IMR-90 (cell line): ENCODE measurements at regions not wholly inside any gene's neighbourhood (a gene's known extent, or its start where the extent isn't known, plus 50 kb on each side); places are given as distances from the start of the nearest gene placed in this dataset.

Experiments used
- ATAC-seq: fragments of 200-7000 bp; cut with Tn5 transposase; 2 replicates; pipeline ENCODE4 v1.9.1; 2020; ENCODE audit warnings: low read depth, mild to moderate bottlenecking, moderate library complexity
- BruUV-seq: library from RNA; stranded (reverse); fragments of 400-500 nt; replicated peaks from 2 replicates; lab custom pipeline; 2021; lab: Mats Ljungman, UMichigan
- CTCF ChIA-PET: fragments of 300-600 bp; formaldehyde crosslinking; extraction: SDS; loops from one replicate; lab custom pipeline; 2021; ENCODE audit warnings: antibody characterized with exemption; lab: Yijun Ruan, JAX
- POLR2A ChIA-PET: fragments of 300-600 bp; sonication (Branson Sonifier 250); formaldehyde crosslinking; loops from one replicate; lab custom pipeline; 2022; ENCODE audit warnings: antibody characterized with exemption; ENCODE audit not compliant: unreplicated experiment; lab: Charles Lee
- DNase-seq: peaks from one replicate; pipeline ENCODE4 v3.0.0; 2013
- H2AFZ ChIP-seq: replicated peaks from 2 replicates; pipeline ENCODE3; 2013; ENCODE audit warnings: low read length, mild to moderate bottlenecking; ENCODE audit not compliant: poor library complexity
- H2AK5ac ChIP-seq: 2 replicates; pipeline ENCODE4 v1.6.1; 2013; ENCODE audit warnings: low read depth, low read length, inconsistent platforms
- H2AK9ac ChIP-seq: replicated peaks from 2 replicates; pipeline ENCODE3; 2013; ENCODE audit warnings: mild to moderate bottlenecking, low read depth, low read length, moderate library complexity; ENCODE audit not compliant: poor library complexity
- H2BK120ac ChIP-seq: 2 replicates; pipeline ENCODE4 v1.6.1; 2013; ENCODE audit warnings: low read depth, low read length, inconsistent platforms
- H2BK15ac ChIP-seq: 3 replicates; pipeline ENCODE4 v1.6.1; 2013; ENCODE audit warnings: low read depth, low read length, inconsistent platforms
- H2BK20ac ChIP-seq: 2 replicates; pipeline ENCODE4 v1.6.1; 2013; ENCODE audit warnings: low read depth, mild to moderate bottlenecking, inconsistent platforms, low read length, moderate library complexity
- H2BK5ac ChIP-seq: 2 replicates; pipeline ENCODE4 v1.6.1; 2013; ENCODE audit warnings: mild to moderate bottlenecking, low read depth, low read length, inconsistent platforms; ENCODE audit not compliant: poor library complexity, severe bottlenecking
- H3K14ac ChIP-seq: replicated peaks from 2 replicates; pipeline ENCODE4 v1.6.1; 2013; ENCODE audit warnings: low read depth, low read length, inconsistent platforms
- H3K18ac ChIP-seq: 2 replicates; pipeline ENCODE4 v1.6.1; 2013; ENCODE audit warnings: low read depth, low read length, control low read depth
- H3K23ac ChIP-seq: 2 replicates; pipeline ENCODE4 v1.6.1; 2013; ENCODE audit warnings: low read depth, low read length, inconsistent platforms
- H3K27ac ChIP-seq: 2 replicates; pipeline ENCODE4 v1.5.1; 2013; ENCODE audit warnings: mild to moderate bottlenecking, control low read depth, low read length; ENCODE audit not compliant: insufficient read depth
- H3K27me3 ChIP-seq: 2 replicates; pipeline ENCODE4 v1.6.1; 2013; ENCODE audit warnings: low read length; ENCODE audit not compliant: control insufficient read depth, insufficient read depth
- H3K36me3 ChIP-seq: 2 replicates; pipeline ENCODE4 v1.6.1; 2013; ENCODE audit warnings: low read length, mixed read lengths; ENCODE audit not compliant: control insufficient read depth, insufficient read depth
- H3K4ac ChIP-seq: 2 replicates; pipeline ENCODE4 v1.6.1; 2013; ENCODE audit warnings: low read depth, low read length, inconsistent platforms
- H3K4me1 ChIP-seq: 2 replicates; pipeline ENCODE4 v1.6.1; 2013; ENCODE audit warnings: low read length, mixed read lengths; ENCODE audit not compliant: control insufficient read depth, insufficient read depth
- H3K4me2 ChIP-seq: 2 replicates; pipeline ENCODE4 v1.6.1; 2013; ENCODE audit warnings: low read depth, mild to moderate bottlenecking, control low read depth, low read length, moderate library complexity
- H3K4me3 ChIP-seq: 2 replicates; pipeline ENCODE4 v1.5.1; 2013; ENCODE audit warnings: low read depth, mild to moderate bottlenecking, control low read depth, low read length, moderate library complexity; ENCODE audit not compliant: insufficient read depth
- H3K56ac ChIP-seq: 2 replicates; pipeline ENCODE4 v1.6.1; 2013; ENCODE audit warnings: low read length, inconsistent platforms; ENCODE audit not compliant: insufficient read depth; ENCODE audit errors: extremely low read depth
- H3K79me1 ChIP-seq, 2 experiments: 2 replicates each; pipeline ENCODE4 v1.6.1; 2013; ENCODE audit warnings: low read length in 2 of 2, inconsistent platforms in 1 of 2, low read depth in 1 of 2
- H3K9ac ChIP-seq: 2 replicates; pipeline ENCODE4 v1.6.1; 2013; ENCODE audit warnings: low read depth, low read length, control low read depth
- H3K9me1 ChIP-seq: 2 replicates; pipeline ENCODE4 v1.6.1; 2013; ENCODE audit warnings: low read length, inconsistent platforms; ENCODE audit not compliant: insufficient read depth
- H3K9me3 ChIP-seq: 2 replicates; pipeline ENCODE4 v1.6.1; 2013; ENCODE audit warnings: low read length; ENCODE audit not compliant: control insufficient read depth, insufficient read depth
- H4K20me1 ChIP-seq: 2 replicates; pipeline ENCODE4 v1.6.1; 2013; ENCODE audit warnings: low read length, inconsistent platforms; ENCODE audit not compliant: insufficient read depth
- H4K5ac ChIP-seq: 2 replicates; pipeline ENCODE4 v1.6.1; 2013; ENCODE audit warnings: mild to moderate bottlenecking, low read depth, low read length, control low read depth
- H4K8ac ChIP-seq, 2 experiments: 2 replicates each; pipeline ENCODE4 v1.6.1; 2013; ENCODE audit warnings: low read depth in 2 of 2, low read length in 2 of 2, control low read depth in 1 of 2, inconsistent platforms in 1 of 2
- H4K91ac ChIP-seq: 2 replicates; pipeline ENCODE4 v1.6.1; 2013; ENCODE audit warnings: low read depth, low read length, inconsistent platforms; ENCODE audit not compliant: insufficient read depth
- BHLHE40 ChIP-seq: fragments of 150-350 bp; IDR thresholded peaks from 2 replicates; pipeline ENCODE4 v1.6.1; 2016; ENCODE audit warnings: mild to moderate bottlenecking, low read depth, low read length
- CEBPB ChIP-seq: IDR thresholded peaks from 2 replicates; pipeline ENCODE4 v1.6.1; 2012; ENCODE audit warnings: low read depth, low read length, improper control_type of control experiment
- CHD1 ChIP-seq: IDR thresholded peaks from 2 replicates; pipeline ENCODE4 v1.6.1; 2012; ENCODE audit warnings: low read depth, low read length, improper control_type of control experiment
- FOS ChIP-seq: fragments of 150-350 bp; IDR thresholded peaks from 2 replicates; pipeline ENCODE4 v1.6.1; 2016; ENCODE audit warnings: low read depth, low read length
- MAFK ChIP-seq: IDR thresholded peaks from 2 replicates; pipeline ENCODE4 v1.6.1; 2012; ENCODE audit warnings: low read depth, low read length, improper control_type of control experiment
- MAZ ChIP-seq: IDR thresholded peaks from 2 replicates; pipeline ENCODE4 v1.6.1; 2012; ENCODE audit warnings: low read depth, mild to moderate bottlenecking, low read length, improper control_type of control experiment, moderate library complexity, borderline replicate concordance
- MXI1 ChIP-seq: IDR thresholded peaks from 2 replicates; pipeline ENCODE4 v1.6.1; 2012; ENCODE audit warnings: low read depth, mild to moderate bottlenecking, low read length, moderate library complexity, borderline replicate concordance
- NFE2L2 ChIP-seq: fragments of 150-350 bp; IDR thresholded peaks from 2 replicates; pipeline ENCODE4 v1.6.1; 2016; ENCODE audit warnings: low read depth, mild to moderate bottlenecking, low read length
- POLR2A ChIP-seq: IDR thresholded peaks from 2 replicates; pipeline ENCODE4 v1.6.1; 2012; ENCODE audit warnings: mild to moderate bottlenecking, low read depth, low read length
- RAD21 ChIP-seq: IDR thresholded peaks from 2 replicates; pipeline ENCODE4 v1.6.1; 2012; ENCODE audit warnings: low read length, improper control_type of control experiment
- RCOR1 ChIP-seq: IDR thresholded peaks from 2 replicates; pipeline ENCODE4 v1.6.1; 2012; ENCODE audit warnings: mild to moderate bottlenecking, low read length, improper control_type of control experiment; ENCODE audit not compliant: insufficient replicate concordance
- RFX5 ChIP-seq: IDR thresholded peaks from 2 replicates; pipeline ENCODE4 v1.8.0; 2012; ENCODE audit warnings: low read depth, mild to moderate bottlenecking, low read length, moderate library complexity
- SMC3 ChIP-seq: fragments of 150-350 bp; IDR thresholded peaks from 2 replicates; pipeline ENCODE4 v1.6.1; 2016; ENCODE audit warnings: low read depth, mild to moderate bottlenecking, antibody characterized with exemption, low read length, moderate library complexity
- WGBS, 2 experiments: methylation state at CpG; one replicate each; pipeline versions ENCODE4 v1.1.5 to v1.1.7; 2013; ENCODE audit warnings: missing lambda C conversion rate in 2 of 2; ENCODE audit not compliant: insufficient read length in 1 of 2; ENCODE audit errors: extremely low coverage in 2 of 2; 5-methylcytosine and 5-hydroxymethylcytosine counted together
- dilution Hi-C: fragments of 300-500 bp; cut with HindIII; formaldehyde crosslinking; loops from one replicate; pipeline ENCODE4 v1.14.3; 2018; ENCODE audit warnings: low sequenced_read_pairs; ENCODE audit not compliant: unreplicated experiment
- in situ Hi-C: fragments of 300-500 bp; cut with MboI; formaldehyde crosslinking; loops from 3 replicates; pipeline ENCODE4 v1.14.3; 2019; ENCODE audit warnings: low sequenced_read_pairs, inconsistent platforms, mixed read lengths
- intact Hi-C: fragments of 100-400 bp; cut with micrococcal nuclease; formaldehyde crosslinking; loops from 2 replicates; pipeline ENCODE4 v1.10.0; 2022
- TF ChIP-seq, protein P1 (sequence below): fragments of 150-350 bp; IDR thresholded peaks from 2 replicates; pipeline ENCODE4 v1.6.1; 2016; ENCODE audit warnings: low read depth, mild to moderate bottlenecking, low read length, moderate library complexity, borderline replicate concordance
- TF ChIP-seq, protein P2 (sequence below): conservative IDR thresholded peaks from 2 replicates; pipeline ENCODE4 v1.5.1; 2012; ENCODE audit warnings: mild to moderate bottlenecking, low read depth, low read length, improper control_type of control experiment
- TF ChIP-seq, protein P3 (sequence below): fragments of 150-350 bp; IDR thresholded peaks from 2 replicates; pipeline ENCODE4 v1.6.1; 2017; ENCODE audit warnings: mild to moderate bottlenecking, antibody characterized with exemption, low read length, low read depth

DNA sequence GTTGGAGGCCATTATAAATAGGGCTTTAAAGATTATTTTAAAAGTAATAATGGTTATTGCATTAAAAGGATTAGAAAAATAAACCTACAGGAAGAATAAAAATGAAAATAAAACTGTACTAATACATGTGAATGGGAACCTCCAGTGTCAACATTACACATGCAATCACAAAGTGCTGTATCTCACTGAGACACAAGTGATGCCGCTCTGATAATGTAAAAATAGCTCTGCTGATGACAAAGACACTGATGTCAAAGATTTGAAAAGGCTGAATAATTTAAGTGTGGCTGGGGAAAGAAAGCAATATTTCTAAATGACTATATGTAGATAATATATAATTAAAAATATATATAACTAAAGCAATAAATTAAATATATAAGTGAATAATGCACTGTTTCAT lies 129.1 kb upstream of the RAP2B start:
- H2AFZ ChIP-seq: no peak overlapping the region
- H3K18ac ChIP-seq: no peak overlapping the region
- no peak overlapping the region for H3K9ac ChIP-seq
- no peak overlapping the region for H3K4me3 ChIP-seq
- POLR2A ChIA-PET: no interaction called here
- H3K79me1 ChIP-seq: no peaks in the 10 kb centered on the region
- no peaks in the 10 kb centered on the region for H4K20me1 ChIP-seq
- in situ Hi-C loops (no loop called here), intact Hi-C loops (no loop called here), dilution Hi-C loops (no loop called here)
- no peak overlapping the region for H4K8ac ChIP-seq
- H3K9me3 ChIP-seq: no peaks in the 10 kb centered on the region
- no peak overlapping the region for H3K4me2 ChIP-seq
- H4K91ac ChIP-seq: no peak overlapping the region
- H2AK9ac ChIP-seq: no peak overlapping the region
- WGBS, 2 experiments: no CpG with 5 or more reads among the region's 1 CpG
- H2AK5ac ChIP-seq: no peak overlapping the region
- H3K4ac ChIP-seq: no peak overlapping the region
- H2BK15ac ChIP-seq: no peak overlapping the region
- no peak overlapping the region for H2BK5ac ChIP-seq
- H3K9me1 ChIP-seq: no peaks in the 10 kb centered on the region
- H3K56ac ChIP-seq: no peak overlapping the region
- H2BK120ac ChIP-seq: no peak overlapping the region
- no peak for ATAC-seq
- no peaks in the 10 kb centered on the region for H3K27me3 ChIP-seq
- no peak overlapping the region for H3K23ac ChIP-seq
- H3K36me3 ChIP-seq: no peaks in the 10 kb centered on the region
- no peak overlapping the region for H2BK20ac ChIP-seq
- no peak overlapping the region for H3K27ac ChIP-seq
- no TSS peak for BruUV-seq
- TF ChIP-seq CEBPB (no peak), POLR2A (no peak), SMC3 (no peak), MAFK (no peak), RCOR1 (no peak), BHLHE40 (no peak), MXI1 (no peak), CHD1 (no peak), FOS (no peak), RFX5 (no peak), NFE2L2 (no peak), MAZ (no peak), RAD21 (no peak)
- TF ChIP-seq, protein P1, sequence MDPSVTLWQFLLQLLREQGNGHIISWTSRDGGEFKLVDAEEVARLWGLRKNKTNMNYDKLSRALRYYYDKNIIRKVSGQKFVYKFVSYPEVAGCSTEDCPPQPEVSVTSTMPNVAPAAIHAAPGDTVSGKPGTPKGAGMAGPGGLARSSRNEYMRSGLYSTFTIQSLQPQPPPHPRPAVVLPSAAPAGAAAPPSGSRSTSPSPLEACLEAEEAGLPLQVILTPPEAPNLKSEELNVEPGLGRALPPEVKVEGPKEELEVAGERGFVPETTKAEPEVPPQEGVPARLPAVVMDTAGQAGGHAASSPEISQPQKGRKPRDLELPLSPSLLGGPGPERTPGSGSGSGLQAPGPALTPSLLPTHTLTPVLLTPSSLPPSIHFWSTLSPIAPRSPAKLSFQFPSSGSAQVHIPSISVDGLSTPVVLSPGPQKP: no peak
- TF ChIP-seq, protein P2, sequence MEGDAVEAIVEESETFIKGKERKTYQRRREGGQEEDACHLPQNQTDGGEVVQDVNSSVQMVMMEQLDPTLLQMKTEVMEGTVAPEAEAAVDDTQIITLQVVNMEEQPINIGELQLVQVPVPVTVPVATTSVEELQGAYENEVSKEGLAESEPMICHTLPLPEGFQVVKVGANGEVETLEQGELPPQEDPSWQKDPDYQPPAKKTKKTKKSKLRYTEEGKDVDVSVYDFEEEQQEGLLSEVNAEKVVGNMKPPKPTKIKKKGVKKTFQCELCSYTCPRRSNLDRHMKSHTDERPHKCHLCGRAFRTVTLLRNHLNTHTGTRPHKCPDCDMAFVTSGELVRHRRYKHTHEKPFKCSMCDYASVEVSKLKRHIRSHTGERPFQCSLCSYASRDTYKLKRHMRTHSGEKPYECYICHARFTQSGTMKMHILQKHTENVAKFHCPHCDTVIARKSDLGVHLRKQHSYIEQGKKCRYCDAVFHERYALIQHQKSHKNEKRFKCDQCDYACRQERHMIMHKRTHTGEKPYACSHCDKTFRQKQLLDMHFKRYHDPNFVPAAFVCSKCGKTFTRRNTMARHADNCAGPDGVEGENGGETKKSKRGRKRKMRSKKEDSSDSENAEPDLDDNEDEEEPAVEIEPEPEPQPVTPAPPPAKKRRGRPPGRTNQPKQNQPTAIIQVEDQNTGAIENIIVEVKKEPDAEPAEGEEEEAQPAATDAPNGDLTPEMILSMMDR: no peak
- TF ChIP-seq, protein P3, sequence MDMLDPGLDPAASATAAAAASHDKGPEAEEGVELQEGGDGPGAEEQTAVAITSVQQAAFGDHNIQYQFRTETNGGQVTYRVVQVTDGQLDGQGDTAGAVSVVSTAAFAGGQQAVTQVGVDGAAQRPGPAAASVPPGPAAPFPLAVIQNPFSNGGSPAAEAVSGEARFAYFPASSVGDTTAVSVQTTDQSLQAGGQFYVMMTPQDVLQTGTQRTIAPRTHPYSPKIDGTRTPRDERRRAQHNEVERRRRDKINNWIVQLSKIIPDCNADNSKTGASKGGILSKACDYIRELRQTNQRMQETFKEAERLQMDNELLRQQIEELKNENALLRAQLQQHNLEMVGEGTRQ: no peak
- H4K5ac ChIP-seq: no peak overlapping the region
- no peak overlapping the region for H3K14ac ChIP-seq
- DNase-seq: no peak
- H3K4me1 ChIP-seq: 0 out of 2 replicates have a peak, but pooled peaks cover 1% of the 10 kb centered on the region
- CTCF ChIA-PET: interaction anchor here (0.7 to 1.1 kb wide), 2 partner anchors 128 to 563 kb away, joined by 3 read pairs; no protein-coding TSS in a partner anchor
